ENCODE measurements at regions not wholly inside any gene's neighbourhood (a gene's known extent, or its start where the extent isn't known, plus 50 kb on each side); places are given as distances from the start of the nearest gene placed in this dataset.

- TF ChIP-seq, protein P1, sequence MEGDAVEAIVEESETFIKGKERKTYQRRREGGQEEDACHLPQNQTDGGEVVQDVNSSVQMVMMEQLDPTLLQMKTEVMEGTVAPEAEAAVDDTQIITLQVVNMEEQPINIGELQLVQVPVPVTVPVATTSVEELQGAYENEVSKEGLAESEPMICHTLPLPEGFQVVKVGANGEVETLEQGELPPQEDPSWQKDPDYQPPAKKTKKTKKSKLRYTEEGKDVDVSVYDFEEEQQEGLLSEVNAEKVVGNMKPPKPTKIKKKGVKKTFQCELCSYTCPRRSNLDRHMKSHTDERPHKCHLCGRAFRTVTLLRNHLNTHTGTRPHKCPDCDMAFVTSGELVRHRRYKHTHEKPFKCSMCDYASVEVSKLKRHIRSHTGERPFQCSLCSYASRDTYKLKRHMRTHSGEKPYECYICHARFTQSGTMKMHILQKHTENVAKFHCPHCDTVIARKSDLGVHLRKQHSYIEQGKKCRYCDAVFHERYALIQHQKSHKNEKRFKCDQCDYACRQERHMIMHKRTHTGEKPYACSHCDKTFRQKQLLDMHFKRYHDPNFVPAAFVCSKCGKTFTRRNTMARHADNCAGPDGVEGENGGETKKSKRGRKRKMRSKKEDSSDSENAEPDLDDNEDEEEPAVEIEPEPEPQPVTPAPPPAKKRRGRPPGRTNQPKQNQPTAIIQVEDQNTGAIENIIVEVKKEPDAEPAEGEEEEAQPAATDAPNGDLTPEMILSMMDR (IDR thresholded peaks at IDR 0.05) = no peak
- TF ChIP-seq ZFX (IDR thresholded peaks at IDR 0.05; ENCODE audit: borderline replicate concordance) = no peak
These were observed 1350.2 kb downstream of the ZPLD1 start for GRCh38 chr3:103785017-103785416.

Measured in 22Rv1 (cell line).